DMS153 treated with DMSO at 0.1 percent for 48 hours (cell line): ENCODE measurements at regions not wholly inside any gene's neighbourhood (a gene's known extent, or its start where the extent isn't known, plus 50 kb on each side); places are given as distances from the start of the nearest gene placed in this dataset.

ENCODE experiments used
- DNase-seq: peaks from one replicate; lab custom pipeline; 2025; ENCODE audit not compliant: unreplicated experiment; lab: John Stamatoyannopoulos, UW

- no peak for DNase-seq
These were observed 91.8 kb upstream of the TNFAIP3 start for GRCh38 chr6:137775227-137775626.

DNA sequence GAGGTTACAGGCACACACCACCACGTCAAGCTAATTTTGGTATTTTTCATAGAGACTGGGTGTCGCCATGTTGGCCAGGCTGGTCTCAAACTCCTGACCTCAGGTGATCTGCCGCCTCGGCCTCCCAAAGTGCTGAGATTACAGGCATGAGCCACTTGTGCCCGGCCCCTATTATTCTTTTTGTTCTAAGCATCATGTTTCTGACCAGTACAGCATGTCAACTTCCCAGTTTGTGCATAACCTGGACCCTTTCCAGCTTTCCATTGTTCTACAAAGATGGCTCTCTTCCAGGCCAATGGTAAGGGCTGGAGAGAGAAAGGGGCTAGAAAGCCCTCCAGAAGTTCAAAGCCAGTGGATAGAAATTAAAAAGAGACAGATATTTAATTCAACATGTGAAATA lies 91.3 kb upstream of the TNFAIP3 start:
- no peak for DNase-seq

DNA sequence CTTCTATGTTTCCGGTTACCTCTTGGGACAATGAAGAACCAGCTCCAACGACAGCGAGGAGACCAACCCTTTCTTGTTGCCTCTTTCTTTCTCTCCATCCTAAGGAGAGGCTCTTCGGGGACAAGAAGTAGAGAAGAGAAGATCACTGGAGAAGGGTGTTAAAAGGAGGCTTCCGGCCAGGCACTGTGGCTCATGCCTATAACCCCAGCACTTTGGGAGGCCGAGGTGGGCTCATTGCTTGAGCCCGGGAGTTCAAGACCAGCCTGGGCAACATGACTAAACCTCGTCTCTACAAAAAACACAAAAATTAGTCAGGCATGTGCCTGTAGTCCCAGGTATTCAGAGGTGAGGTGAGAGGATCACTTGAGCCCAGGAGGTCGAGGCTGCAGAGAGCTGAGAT lies 90.8 kb upstream of the TNFAIP3 start:
- no peak for DNase-seq

DNA sequence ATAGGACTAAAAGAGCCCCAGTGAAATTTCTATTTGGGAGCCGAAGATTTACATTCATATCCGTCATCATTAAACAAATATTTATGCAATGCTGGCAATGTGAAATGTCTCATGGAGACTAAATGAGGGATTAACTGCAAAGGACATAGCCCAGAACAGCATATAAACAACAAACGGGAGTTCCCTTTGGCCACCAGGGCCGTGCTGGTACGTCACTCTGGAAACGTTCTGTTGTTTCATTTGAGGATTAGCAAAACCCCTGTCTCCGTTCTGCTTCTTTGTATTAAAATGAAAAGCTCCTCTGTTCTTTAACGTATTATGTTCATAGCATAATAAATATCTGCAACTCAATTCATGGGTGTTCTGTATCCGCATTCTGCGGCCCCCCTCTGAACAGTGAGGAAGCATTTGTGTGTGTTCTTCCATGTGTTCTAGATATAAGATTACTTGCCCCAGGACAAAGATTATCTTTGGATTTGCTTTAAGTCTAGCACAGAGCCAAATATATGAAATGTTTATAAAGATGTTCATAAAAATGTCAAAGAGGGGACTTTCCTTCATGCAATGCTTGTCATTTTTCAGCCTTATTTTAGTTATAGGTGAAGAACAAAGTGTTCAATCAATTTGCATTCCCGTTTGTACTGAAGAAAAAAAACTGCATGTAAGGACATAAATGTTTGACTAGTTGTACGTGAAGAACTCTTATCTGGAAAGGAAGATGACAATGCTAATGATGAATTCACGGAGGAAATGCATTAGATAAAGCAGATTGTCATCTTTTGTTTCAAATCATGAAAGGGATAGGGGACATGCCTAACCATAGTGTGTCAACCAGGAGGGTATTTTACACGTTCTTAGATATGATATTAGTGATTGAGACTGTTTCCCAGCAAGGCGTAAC lies 90.0 kb upstream of the TNFAIP3 start:
- DNase-seq = no peak

DNA sequence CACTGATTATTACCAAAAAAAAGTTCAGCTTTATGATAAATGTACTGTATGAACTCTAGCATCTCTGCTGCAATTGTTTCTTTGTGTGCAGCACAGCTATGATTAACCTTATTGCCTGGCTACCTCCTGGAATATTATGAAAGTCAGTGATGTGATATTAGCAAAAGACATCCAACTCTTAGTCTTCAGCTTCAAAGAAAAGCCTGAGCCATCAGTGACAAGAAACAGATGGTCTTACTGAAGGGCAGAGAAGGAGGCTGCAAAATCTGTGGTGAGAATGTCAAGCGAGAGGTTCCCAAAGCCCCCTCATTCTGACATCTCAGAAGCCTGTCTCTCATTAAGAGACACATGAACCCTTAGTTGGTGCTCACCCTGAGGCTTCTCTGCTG lies 89.4 kb upstream of the TNFAIP3 start:
- DNase-seq = no peak

- no peak for DNase-seq
These were observed 87.1 kb upstream of the TNFAIP3 start for GRCh38 chr6:137779982-137780381.

GRCh38 chr6:137780447-137781034 lies 86.5 kb upstream of the TNFAIP3 start:
- DNase-seq = no peak

- DNase-seq = no peak
These were observed 85.4 kb upstream of the TNFAIP3 start for GRCh38 chr6:137781639-137782038.

- DNase-seq = no peak
These were observed 84.7 kb upstream of the TNFAIP3 start for GRCh38 chr6:137782166-137783039.

DNA sequence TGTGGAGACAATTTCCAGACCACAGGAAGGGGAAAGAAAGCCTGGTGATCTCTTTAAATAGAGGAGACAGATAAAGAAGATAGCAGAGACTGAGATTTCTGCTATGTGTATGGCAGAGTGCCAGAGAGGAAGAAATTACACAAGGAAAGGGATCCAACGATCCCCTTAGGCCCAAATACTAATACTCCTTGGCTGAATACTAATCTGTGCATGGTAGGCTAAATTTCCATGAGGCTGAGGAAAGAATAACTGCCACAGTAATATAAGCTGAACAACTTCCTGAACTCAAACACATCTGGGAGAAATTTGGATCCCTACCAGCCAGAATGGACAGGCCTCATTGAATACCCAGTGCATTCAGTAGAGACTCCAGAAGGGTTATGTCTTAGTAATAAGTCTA lies 83.3 kb upstream of the TNFAIP3 start:
- no peak for DNase-seq

GRCh38 chr6:137784583-137784982 lies 82.5 kb upstream of the TNFAIP3 start:
- DNase-seq = no peak

- DNase-seq = no peak
These were observed 80.0 kb upstream of the TNFAIP3 start for GRCh38 chr6:137787016-137787415.

GRCh38 chr6:137788248-137788647 lies 78.8 kb upstream of the TNFAIP3 start:
- no peak for DNase-seq

GRCh38 chr6:137791281-137792159 lies 75.5 kb upstream of the TNFAIP3 start:
- no peak for DNase-seq

DNA sequence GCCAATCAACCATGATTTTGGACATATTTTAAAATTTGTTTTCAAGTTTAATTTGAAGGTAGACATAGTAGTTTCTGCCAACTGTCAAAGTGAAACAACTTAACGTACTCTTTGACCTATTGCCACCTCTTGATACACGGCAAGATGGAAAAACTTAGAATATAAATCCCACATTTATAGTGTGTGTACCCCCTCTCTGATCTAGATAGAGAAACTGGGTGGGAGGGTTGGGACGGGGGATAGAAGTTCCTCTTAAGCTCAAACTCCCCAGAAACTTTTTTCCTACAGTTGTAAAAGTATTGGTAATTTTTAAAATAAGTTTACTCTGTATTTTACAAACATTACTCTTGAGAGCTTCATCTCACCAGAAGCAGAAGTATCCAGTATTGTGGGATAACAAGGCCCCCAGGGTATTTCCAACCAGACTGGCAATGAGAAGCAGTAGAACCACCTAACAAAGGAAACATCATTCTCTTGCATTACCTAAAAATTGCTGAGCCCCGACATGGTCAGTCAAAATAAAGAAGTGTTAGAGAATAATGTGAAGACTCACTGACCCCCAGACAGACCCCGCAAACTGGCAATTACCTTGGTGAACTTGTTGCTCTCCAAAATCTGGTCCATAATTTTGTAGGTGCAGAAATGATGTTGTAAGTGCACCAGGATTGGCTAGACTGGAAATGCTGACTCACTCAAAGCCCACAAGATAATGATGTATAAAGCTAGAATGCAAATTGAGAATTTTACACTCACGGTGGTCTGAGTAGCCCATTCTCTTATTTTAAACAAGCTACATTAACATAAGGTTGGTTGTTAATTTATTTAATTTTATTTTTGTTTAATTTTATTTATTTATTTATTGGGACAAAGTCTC lies 74.7 kb upstream of the TNFAIP3 start:
- DNase-seq = no peak

GRCh38 chr6:137793805-137794515 lies 73.1 kb upstream of the TNFAIP3 start:
- DNase-seq = no peak

DNA sequence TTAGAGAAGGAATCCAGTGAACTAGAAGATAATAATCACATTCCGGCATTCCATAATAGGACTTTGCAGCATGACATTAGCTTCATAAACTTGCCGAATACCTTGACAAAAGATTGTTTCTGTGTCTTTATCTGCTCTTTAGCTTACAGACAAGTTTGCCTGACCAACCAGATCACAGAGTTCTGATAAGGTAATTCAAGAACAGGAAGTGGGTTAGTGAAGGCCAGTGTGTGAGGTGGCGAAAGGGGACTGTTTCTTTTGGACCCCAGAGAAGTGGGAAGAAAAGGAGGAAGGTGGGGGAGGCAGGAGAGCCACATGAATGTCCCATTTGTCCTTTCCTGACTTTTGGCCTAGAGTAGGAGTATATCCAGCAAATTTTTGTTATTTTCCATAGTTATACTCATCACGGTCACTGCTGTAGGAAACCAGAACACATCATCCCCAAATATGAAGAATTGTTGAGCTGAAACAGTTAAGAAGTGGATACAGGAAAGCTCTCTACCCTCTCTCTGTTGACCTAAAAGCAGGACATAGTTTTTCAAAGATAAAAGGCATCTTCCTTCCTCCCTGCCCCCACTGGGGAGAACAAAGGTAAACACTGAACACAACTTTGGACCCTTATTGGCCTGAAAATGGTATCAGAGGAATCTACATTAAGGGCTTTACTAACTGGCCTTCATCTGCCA lies 72.4 kb upstream of the TNFAIP3 start:
- DNase-seq = no peak

GRCh38 chr6:137795501-137795900 lies 71.6 kb upstream of the TNFAIP3 start:
- no peak for DNase-seq

GRCh38 chr6:137798261-137798660 lies 68.8 kb upstream of the TNFAIP3 start:
- DNase-seq = no peak
